22Rv1 (cell line): ENCODE measurements at regions not wholly inside any gene's neighbourhood (a gene's known extent, or its start where the extent isn't known, plus 50 kb on each side); places are given as distances from the start of the nearest gene placed in this dataset.

Experiments
- CTCF ChIP-seq: fragments of 450-650 bp; IDR thresholded peaks from 2 replicates; pipeline ENCODE4 v1.5.1; 2017; ENCODE audit warnings: mild to moderate bottlenecking
- ZFX ChIP-seq: fragments of 450-650 bp; IDR thresholded peaks from 2 replicates; pipeline ENCODE4 v1.6.1; 2017; ENCODE audit warnings: antibody characterized with exemption, borderline replicate concordance

- TF ChIP-seq CTCF: no peak
- no peak for TF ChIP-seq ZFX
These were observed 273.1 kb downstream of the DIO2 start for GRCh38 chr14:79938185-79938584.
